GM12892 (cell line): ENCODE measurements at regions not wholly inside any gene's neighbourhood (a gene's known extent, or its start where the extent isn't known, plus 50 kb on each side); places are given as distances from the start of the nearest gene placed in this dataset.

ENCODE experiments used
- DNase-seq: peaks from one replicate; pipeline ENCODE4 v3.0.0; 2011; ENCODE audit not compliant: insufficient read length
- FAIRE-seq: peaks from 2 replicates; lab custom pipeline; 2011; peaks lifted over from hg19 to GRCh38; lab: Jason Lieb, UNC
- POLR2A ChIP-seq: IDR thresholded peaks from 2 replicates; pipeline ENCODE4 v1.6.1; 2011; ENCODE audit warnings: low read depth, low read length, control low read depth
- POLR2AphosphoS5 ChIP-seq: IDR thresholded peaks from 2 replicates; pipeline ENCODE4 v1.6.1; 2011; ENCODE audit warnings: low read depth, low read length, control low read depth
- TAF1 ChIP-seq: IDR thresholded peaks from 2 replicates; pipeline ENCODE4 v1.6.1; 2011; ENCODE audit warnings: low read depth, mild to moderate bottlenecking, control low read depth, low read length, borderline replicate concordance

DNA sequence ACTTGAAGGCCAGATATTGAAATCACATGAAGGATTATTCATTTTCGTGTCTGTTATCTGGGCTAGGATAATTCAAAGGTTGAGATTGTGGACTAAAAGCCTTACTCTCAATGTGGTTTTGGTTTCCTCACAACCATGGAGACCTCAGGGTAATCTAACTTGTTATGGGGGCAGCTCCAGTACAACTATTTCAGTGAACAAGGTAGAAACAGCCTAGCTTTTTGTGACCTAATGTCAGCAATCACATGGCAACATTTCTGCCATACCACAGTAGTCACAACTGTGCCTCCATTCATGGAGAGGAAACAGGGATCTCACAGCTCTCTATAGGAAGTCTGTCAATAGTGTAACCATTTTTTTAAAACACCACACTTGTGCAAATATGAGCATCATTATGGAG lies 62.4 kb upstream of the RARB start:
- FAIRE-seq (no peak), DNase-seq (no peak)
- TF ChIP-seq TAF1 (no peak), POLR2A (no peak), POLR2AphosphoS5 (no peak)

GRCh38 chr3:25367025-25367424 lies 61.0 kb upstream of the RARB start:
- no peak for DNase-seq
- TF ChIP-seq TAF1 (no peak), POLR2A (no peak), POLR2AphosphoS5 (no peak)
- FAIRE-seq, result no peak

GRCh38 chr3:25372167-25372566 lies 55.9 kb upstream of the RARB start:
- TF ChIP-seq POLR2AphosphoS5 (no peak), TAF1 (no peak), POLR2A (no peak)
- no peak for FAIRE-seq
- DNase-seq, result no peak

DNA sequence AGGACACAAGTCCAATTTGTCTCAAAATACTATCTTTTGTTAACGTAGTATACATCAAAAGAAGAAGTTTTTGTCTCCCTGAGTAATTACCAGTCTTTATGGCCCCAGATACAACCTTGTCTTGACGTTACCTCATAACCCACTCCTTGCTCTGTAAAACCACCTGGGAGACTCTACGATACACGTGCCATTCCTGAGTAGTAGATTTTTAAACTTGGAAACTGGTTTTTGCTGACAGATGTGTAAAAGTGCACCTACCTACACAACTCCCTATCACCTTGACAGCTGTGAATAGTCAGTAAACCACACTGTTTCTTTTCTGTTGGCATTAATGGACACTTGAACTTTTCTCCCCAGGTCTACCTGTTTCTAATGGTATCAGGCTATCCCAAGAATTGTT lies 51.7 kb upstream of the RARB start:
- TF ChIP-seq POLR2AphosphoS5, result no peak
- TF ChIP-seq TAF1, result no peak
- TF ChIP-seq POLR2A, result no peak
- no peak for FAIRE-seq
- no peak for DNase-seq

- FAIRE-seq (no peak), DNase-seq (no peak)
- TF ChIP-seq TAF1, result no peak
- TF ChIP-seq POLR2AphosphoS5, result no peak
- TF ChIP-seq POLR2A, result no peak
Observed at GRCh38 chr3:25377042-25377441, 51.0 kb upstream of the RARB start.
